Peyer's patch (tissue), 4 donors: ENCODE measurements at regions not wholly inside any gene's neighbourhood (a gene's known extent, or its start where the extent isn't known, plus 50 kb on each side); places are given as distances from the start of the nearest gene placed in this dataset.

Source experiments
- POLR2A ChIP-seq, 2 donors: fragments of 450-650 bp; IDR thresholded peaks; one replicate each; pipeline ENCODE4 v1.5.1; 2017; ENCODE audit warnings: antibody characterized with exemption in 2 of 2, mild to moderate bottlenecking in 2 of 2, moderate library complexity in 2 of 2
- TF ChIP-seq, protein P1 (sequence below), 6 experiments: fragments of 450-650 bp in 4 of 6; fragments of 200-600 bp in 2 of 6; sonication (generic) in 1 of 6; IDR thresholded peaks; one replicate each; pipeline ENCODE4 v1.5.1; 2017 to 2019; ENCODE audit warnings: antibody characterized with exemption in 6 of 6, mild to moderate bottlenecking in 3 of 6, moderate library complexity in 1 of 6

DNA sequence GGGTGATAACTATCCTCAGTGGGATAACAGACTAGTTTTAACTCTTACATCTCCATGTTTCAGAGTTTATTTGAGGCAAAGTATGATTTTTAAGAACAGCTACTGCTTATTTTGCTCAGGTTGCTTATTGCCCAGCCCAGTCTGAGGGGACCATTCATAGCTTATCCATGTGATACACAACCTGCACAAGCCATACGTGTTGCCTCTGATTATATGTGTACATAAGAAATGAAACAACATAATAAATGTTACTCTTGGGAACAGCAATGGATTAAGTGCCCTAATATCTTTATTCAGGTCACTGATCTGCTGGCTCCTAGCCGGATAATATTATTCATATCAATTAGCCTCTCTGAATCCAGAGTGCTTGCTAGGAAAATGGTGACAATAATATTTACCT is 236.2 kb downstream of the CGGBP1 start:
- TF ChIP-seq, protein P1, sequence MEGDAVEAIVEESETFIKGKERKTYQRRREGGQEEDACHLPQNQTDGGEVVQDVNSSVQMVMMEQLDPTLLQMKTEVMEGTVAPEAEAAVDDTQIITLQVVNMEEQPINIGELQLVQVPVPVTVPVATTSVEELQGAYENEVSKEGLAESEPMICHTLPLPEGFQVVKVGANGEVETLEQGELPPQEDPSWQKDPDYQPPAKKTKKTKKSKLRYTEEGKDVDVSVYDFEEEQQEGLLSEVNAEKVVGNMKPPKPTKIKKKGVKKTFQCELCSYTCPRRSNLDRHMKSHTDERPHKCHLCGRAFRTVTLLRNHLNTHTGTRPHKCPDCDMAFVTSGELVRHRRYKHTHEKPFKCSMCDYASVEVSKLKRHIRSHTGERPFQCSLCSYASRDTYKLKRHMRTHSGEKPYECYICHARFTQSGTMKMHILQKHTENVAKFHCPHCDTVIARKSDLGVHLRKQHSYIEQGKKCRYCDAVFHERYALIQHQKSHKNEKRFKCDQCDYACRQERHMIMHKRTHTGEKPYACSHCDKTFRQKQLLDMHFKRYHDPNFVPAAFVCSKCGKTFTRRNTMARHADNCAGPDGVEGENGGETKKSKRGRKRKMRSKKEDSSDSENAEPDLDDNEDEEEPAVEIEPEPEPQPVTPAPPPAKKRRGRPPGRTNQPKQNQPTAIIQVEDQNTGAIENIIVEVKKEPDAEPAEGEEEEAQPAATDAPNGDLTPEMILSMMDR (IDR thresholded peaks at IDR 0.05) = no peak
- TF ChIP-seq POLR2A (IDR thresholded peaks at IDR 0.05) = no peak
